Testis (tissue), 2 donors: ENCODE measurements at regions not wholly inside any gene's neighbourhood (a gene's known extent, or its start where the extent isn't known, plus 50 kb on each side); places are given as distances from the start of the nearest gene placed in this dataset.

ENCODE experiments used
- CTCF ChIP-seq, 3 experiments: fragments of 450-650 bp in 2 of 3; fragments of 200-600 bp in 1 of 3; sonication (generic) in 1 of 3; IDR thresholded peaks; one replicate each; pipeline ENCODE4 v1.5.1; 2016 to 2019; ENCODE audit warnings: antibody characterized with exemption in 3 of 3, mild to moderate bottlenecking in 2 of 3, moderate library complexity in 1 of 3
- POLR2A ChIP-seq: fragments of 450-650 bp; IDR thresholded peaks from one replicate; pipeline ENCODE4 v1.6.1; 2017; ENCODE audit warnings: antibody characterized with exemption, mild to moderate bottlenecking, moderate library complexity

GRCh38 chr20:18909254-18909653 is 95.7 kb downstream of the SCP2D1 start:
- TF ChIP-seq CTCF (IDR thresholded peaks at IDR 0.05) (no peak), POLR2A (no peak)
